ENCODE measurements at regions not wholly inside any gene's neighbourhood (a gene's known extent, or its start where the extent isn't known, plus 50 kb on each side); places are given as distances from the start of the nearest gene placed in this dataset.

DNA sequence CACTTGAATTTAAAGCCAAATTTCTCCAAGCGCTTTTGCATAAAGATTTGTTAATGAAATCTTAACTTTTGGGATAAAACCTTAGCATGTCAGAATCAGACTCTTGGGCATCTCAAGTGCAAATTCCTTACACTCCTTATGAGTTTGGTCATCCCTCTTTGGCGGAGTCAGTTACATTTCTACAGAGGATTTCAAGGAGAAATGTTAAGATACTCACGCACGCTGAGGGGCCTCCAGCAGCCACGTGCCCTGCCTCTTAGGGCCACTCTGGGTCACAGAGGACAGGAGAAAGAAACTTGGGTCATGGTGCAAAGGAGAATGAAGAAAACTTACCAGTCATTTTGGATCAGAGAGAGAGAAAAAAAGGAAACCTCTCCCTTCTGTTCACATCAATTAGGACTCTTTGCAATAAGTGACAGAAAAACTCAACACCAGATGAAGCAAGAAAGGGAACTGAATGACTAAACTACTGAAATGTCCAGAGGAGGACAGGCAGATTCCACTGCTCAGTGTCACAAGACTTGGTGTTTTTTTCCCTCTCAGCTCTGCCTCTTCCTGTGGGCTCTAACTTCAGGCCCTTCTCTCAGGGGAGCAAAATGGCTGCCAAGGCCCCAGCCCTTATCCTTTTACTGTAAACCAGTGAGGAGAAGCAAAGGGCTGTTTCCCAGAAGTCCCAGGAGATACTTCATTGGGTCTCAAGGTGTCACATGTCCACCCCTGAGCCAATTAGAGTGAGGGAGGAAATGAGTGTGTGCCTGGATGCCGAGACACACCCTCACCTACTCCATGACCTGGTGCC lies 63.3 kb upstream of the NFIL3 start:
- no peaks in the 10 kb centered on the region for H3K27me3 ChIP-seq (ENCODE audit: control insufficient read depth, insufficient read depth, low read length)
- DNase-seq (ENCODE audit: low read depth) (no peak), FAIRE-seq (no peak)
- TF ChIP-seq, protein P1, sequence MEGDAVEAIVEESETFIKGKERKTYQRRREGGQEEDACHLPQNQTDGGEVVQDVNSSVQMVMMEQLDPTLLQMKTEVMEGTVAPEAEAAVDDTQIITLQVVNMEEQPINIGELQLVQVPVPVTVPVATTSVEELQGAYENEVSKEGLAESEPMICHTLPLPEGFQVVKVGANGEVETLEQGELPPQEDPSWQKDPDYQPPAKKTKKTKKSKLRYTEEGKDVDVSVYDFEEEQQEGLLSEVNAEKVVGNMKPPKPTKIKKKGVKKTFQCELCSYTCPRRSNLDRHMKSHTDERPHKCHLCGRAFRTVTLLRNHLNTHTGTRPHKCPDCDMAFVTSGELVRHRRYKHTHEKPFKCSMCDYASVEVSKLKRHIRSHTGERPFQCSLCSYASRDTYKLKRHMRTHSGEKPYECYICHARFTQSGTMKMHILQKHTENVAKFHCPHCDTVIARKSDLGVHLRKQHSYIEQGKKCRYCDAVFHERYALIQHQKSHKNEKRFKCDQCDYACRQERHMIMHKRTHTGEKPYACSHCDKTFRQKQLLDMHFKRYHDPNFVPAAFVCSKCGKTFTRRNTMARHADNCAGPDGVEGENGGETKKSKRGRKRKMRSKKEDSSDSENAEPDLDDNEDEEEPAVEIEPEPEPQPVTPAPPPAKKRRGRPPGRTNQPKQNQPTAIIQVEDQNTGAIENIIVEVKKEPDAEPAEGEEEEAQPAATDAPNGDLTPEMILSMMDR (IDR thresholded peaks at IDR 0.05; ENCODE audit: insufficient read depth, low read length, severe bottlenecking), result no peak
- no peak overlapping the region for H3K4me3 ChIP-seq (ENCODE audit: low read depth, low read length)
- H3K36me3 ChIP-seq (ENCODE audit: control insufficient read depth, insufficient read depth, low read length), result no peaks in the 10 kb centered on the region

DNA sequence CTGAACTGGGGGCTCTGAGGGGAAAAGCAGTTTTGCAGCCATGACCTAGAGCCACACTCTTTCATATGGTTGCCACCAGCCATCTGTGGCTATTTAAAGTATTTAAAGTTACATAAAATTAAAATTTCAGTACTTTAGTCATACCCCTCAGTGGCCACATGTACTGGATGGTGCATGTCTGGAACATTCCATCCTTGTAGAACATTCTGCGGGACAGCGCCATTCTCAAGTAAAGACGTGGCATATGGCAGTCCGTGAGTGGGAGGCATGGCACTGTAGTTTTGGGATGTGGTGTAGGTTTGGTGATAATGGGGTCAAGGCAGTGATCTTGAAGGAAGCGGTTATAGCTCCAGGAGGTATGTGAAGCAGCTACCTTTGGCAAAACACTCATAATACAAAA lies 61.4 kb upstream of the NFIL3 start:
- TF ChIP-seq, protein P1 (IDR thresholded peaks at IDR 0.05; ENCODE audit: insufficient read depth, low read length, severe bottlenecking), result no peak
- FAIRE-seq, result no peak
- DNase-seq (ENCODE audit: low read depth), result no peak
- H3K4me3 ChIP-seq (ENCODE audit: low read depth, low read length), result no peak overlapping the region
- H3K27me3 ChIP-seq (ENCODE audit: control insufficient read depth, insufficient read depth, low read length), result no peaks in the 10 kb centered on the region
- H3K36me3 ChIP-seq (ENCODE audit: control insufficient read depth, insufficient read depth, low read length), result no peaks in the 10 kb centered on the region

DNA sequence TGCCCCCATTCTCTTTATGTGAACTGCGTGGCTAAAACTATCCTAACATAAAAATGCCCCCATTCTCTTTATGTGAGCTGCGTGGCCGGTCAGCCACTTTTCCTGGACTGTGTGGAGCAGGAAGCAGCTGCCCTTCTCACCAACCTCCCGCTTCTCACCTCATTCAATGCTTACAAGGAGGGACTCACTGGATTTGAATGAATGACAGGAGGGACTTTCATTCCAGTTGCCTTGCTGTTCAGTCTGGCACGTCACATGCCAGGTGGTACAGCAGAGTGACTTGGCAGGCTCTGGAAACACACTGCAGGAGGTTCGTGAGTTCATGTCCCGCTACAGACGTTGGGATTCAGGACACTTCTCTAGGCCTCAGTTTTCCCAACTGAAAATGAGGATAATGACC lies 60.2 kb upstream of the NFIL3 start:
- FAIRE-seq, result peak; percentile 23
- Histone ChIP-seq H3K4me3 (ENCODE audit: low read depth, low read length) (no peak overlapping the region), H3K36me3 (ENCODE audit: control insufficient read depth, insufficient read depth, low read length) (no peaks in the 10 kb centered on the region), H3K27me3 (ENCODE audit: control insufficient read depth, insufficient read depth, low read length) (no peaks in the 10 kb centered on the region)
- TF ChIP-seq, protein P1 (IDR thresholded peaks at IDR 0.05; ENCODE audit: insufficient read depth, low read length, severe bottlenecking), result no peak
- DNase-seq (ENCODE audit: low read depth), result no peak

DNA sequence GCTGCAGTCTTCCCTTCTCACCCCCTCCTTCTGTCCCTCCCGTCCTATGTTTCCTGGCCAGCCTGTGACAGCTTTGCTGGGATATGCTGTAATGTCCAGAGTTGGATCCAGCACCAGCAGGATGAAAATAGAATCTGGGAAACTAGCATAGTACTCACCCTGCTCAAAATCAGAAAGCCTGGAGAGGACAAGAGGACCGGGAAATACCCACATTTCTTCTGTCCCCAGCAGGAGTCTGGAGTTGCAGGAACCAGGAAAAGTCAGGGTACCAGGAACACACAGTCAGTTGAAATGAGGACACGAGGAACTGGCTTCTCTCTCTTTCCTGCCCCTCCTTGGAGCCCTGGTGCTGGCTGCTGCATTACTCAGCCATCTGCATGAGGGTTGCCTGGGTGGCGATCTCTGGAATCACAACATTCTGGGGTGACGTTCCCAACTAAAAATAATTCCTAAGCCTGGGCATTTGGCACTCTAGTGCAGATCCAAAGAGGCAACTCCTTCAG lies 59.6 kb upstream of the NFIL3 start:
- TF ChIP-seq, protein P1 (IDR thresholded peaks at IDR 0.05; ENCODE audit: insufficient read depth, low read length, severe bottlenecking), result no peak
- no peak for DNase-seq (ENCODE audit: low read depth)

DNA sequence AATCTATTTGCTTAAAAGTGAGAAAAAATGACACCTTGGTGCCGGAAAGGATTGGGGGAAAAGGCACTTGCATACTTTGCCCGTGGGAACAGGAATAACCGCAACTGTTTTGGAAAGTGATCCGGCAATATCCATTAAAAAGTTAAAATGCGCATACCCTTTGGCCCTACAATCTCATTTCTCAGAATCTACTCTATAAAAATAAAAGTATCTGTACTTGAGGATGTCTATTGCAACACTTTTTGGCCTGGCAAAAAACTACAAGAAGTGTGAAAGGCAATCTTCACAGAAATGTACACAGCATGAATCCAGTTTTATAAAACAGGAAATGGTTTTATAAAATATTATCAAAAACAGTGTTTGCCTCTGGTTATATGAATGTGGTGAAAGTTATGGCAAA lies 58.3 kb upstream of the NFIL3 start:
- no peaks in the 10 kb centered on the region for H3K27me3 ChIP-seq (ENCODE audit: control insufficient read depth, insufficient read depth, low read length)
- DNase-seq (ENCODE audit: low read depth) (no peak), FAIRE-seq (no peak)
- H3K36me3 ChIP-seq (ENCODE audit: control insufficient read depth, insufficient read depth, low read length), result no peaks in the 10 kb centered on the region
- TF ChIP-seq, protein P1 (IDR thresholded peaks at IDR 0.05; ENCODE audit: insufficient read depth, low read length, severe bottlenecking), result no peak
- H3K4me3 ChIP-seq (ENCODE audit: low read depth, low read length), result no peak overlapping the region

More for the DNA sequence above, 59.6 kb upstream of the NFIL3 start:
- no peak overlapping the region for H3K4me3 ChIP-seq (ENCODE audit: low read depth, low read length)
- no peak for FAIRE-seq
- H3K36me3 ChIP-seq (ENCODE audit: control insufficient read depth, insufficient read depth, low read length), result no peaks in the 10 kb centered on the region
- H3K27me3 ChIP-seq (ENCODE audit: control insufficient read depth, insufficient read depth, low read length), result no peaks in the 10 kb centered on the region
